ENCODE measurements at regions not wholly inside any gene's neighbourhood (a gene's known extent, or its start where the extent isn't known, plus 50 kb on each side); places are given as distances from the start of the nearest gene placed in this dataset.

DNA sequence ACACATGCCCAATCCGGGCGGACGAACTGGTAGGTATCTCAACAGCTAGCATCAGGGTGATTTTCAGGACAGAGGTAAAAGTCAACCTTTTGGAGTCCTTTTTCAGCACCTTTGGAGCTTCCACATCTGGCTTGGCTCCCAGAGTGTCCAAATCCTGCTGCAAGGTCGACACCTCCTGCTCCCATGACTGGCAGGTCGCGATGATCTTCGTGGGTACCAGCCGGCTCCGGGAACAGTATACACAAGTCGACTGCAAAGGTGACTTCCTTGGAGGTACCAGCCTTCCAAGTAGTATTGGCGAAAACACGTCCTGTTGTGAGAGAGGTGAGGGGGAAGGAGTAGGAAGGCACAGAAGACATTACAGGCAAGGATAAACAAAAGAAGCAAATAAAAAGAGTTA is 672.7 kb downstream of the TMEM121 start:
- no peak for TF ChIP-seq RAD21 (IDR thresholded peaks at IDR 0.05; ENCODE audit: low read depth)
- TF ChIP-seq CEBPB (IDR thresholded peaks at IDR 0.05) = no peak
- TF ChIP-seq EP300 (IDR thresholded peaks at IDR 0.05; ENCODE audit: borderline replicate concordance) = no peak
- TF ChIP-seq, protein P1, sequence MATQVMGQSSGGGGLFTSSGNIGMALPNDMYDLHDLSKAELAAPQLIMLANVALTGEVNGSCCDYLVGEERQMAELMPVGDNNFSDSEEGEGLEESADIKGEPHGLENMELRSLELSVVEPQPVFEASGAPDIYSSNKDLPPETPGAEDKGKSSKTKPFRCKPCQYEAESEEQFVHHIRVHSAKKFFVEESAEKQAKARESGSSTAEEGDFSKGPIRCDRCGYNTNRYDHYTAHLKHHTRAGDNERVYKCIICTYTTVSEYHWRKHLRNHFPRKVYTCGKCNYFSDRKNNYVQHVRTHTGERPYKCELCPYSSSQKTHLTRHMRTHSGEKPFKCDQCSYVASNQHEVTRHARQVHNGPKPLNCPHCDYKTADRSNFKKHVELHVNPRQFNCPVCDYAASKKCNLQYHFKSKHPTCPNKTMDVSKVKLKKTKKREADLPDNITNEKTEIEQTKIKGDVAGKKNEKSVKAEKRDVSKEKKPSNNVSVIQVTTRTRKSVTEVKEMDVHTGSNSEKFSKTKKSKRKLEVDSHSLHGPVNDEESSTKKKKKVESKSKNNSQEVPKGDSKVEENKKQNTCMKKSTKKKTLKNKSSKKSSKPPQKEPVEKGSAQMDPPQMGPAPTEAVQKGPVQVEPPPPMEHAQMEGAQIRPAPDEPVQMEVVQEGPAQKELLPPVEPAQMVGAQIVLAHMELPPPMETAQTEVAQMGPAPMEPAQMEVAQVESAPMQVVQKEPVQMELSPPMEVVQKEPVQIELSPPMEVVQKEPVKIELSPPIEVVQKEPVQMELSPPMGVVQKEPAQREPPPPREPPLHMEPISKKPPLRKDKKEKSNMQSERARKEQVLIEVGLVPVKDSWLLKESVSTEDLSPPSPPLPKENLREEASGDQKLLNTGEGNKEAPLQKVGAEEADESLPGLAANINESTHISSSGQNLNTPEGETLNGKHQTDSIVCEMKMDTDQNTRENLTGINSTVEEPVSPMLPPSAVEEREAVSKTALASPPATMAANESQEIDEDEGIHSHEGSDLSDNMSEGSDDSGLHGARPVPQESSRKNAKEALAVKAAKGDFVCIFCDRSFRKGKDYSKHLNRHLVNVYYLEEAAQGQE (IDR thresholded peaks at IDR 0.05; ENCODE audit: low read depth) = no peak
- TF ChIP-seq, protein P2, sequence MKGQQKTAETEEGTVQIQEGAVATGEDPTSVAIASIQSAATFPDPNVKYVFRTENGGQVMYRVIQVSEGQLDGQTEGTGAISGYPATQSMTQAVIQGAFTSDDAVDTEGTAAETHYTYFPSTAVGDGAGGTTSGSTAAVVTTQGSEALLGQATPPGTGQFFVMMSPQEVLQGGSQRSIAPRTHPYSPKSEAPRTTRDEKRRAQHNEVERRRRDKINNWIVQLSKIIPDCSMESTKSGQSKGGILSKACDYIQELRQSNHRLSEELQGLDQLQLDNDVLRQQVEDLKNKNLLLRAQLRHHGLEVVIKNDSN (IDR thresholded peaks at IDR 0.05) = no peak
- no peak for TF ChIP-seq FOXM1 (IDR thresholded peaks at IDR 0.05; ENCODE audit: borderline replicate concordance, low read depth)
- no peak for TF ChIP-seq TAF1 (IDR thresholded peaks at IDR 0.05; ENCODE audit: low read depth)
- no peak for TF ChIP-seq EGR1 (IDR thresholded peaks at IDR 0.05)
- no peak for TF ChIP-seq YY1 (IDR thresholded peaks at IDR 0.05; ENCODE audit: low read depth)
